H1 (cell line): ENCODE measurements at regions not wholly inside any gene's neighbourhood (a gene's known extent, or its start where the extent isn't known, plus 50 kb on each side); places are given as distances from the start of the nearest gene placed in this dataset.

Source experiments
- USF2 ChIP-seq: IDR thresholded peaks from 2 replicates; pipeline ENCODE4 v1.6.1; 2011; ENCODE audit warnings: low read length, improper control_type of control experiment

GRCh38 chr16:51559901-51560300, 408.8 kb upstream of the SALL1 start (continued):
- no peak for TF ChIP-seq USF2
